Suprapubic skin (tissue), 4 donors: ENCODE measurements at regions not wholly inside any gene's neighbourhood (a gene's known extent, or its start where the extent isn't known, plus 50 kb on each side); places are given as distances from the start of the nearest gene placed in this dataset.

Source experiments
- POLR2A ChIP-seq, 2 donors: fragments of 450-650 bp; IDR thresholded peaks; one replicate each; pipeline ENCODE4 v1.6.1; 2017; ENCODE audit warnings: antibody characterized with exemption in 2 of 2, mild to moderate bottlenecking in 2 of 2, moderate library complexity in 2 of 2
- POLR2AphosphoS5 ChIP-seq, 3 donors: sonication (generic); formaldehyde crosslinking; IDR thresholded peaks; one replicate each; pipeline ENCODE4 v1.6.1; 2017; ENCODE audit warnings: antibody characterized with exemption in 3 of 3

DNA sequence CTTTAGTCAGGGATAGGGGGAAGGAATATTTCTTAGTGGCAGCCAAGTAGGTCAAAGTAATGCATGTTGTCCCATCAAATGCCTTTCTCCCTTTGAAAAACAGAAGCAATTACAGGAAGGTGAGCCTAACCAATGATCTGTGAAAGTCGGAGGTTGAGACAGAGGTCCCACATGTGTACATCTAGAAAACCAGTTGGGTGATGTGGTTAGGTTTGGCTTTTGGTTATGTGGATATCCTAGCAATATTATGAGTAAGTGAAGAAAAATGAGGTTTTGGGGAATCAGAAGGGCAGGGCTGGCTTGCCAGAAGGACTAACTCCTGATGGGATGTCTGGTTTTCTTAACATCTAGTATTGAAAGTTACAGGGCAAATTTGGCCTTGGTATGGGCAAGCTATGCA lies 63.4 kb upstream of the PALM2AKAP2 start:
- no peak for TF ChIP-seq POLR2A (IDR thresholded peaks at IDR 0.05)
- TF ChIP-seq POLR2AphosphoS5 (IDR thresholded peaks at IDR 0.05): no peak
